GM19035 (cell line): ENCODE measurements at regions not wholly inside any gene's neighbourhood (a gene's known extent, or its start where the extent isn't known, plus 50 kb on each side); places are given as distances from the start of the nearest gene placed in this dataset.
A peak's percentile ranks its signal among the peaks of the same experiment; 100 is the strongest.

Experiments used
- ATAC-seq: cut with Tn5 transposase; IDR thresholded peaks from one replicate; pipeline ENCODE4 v1.9.1; 2021; ENCODE audit not compliant: unreplicated experiment

DNA sequence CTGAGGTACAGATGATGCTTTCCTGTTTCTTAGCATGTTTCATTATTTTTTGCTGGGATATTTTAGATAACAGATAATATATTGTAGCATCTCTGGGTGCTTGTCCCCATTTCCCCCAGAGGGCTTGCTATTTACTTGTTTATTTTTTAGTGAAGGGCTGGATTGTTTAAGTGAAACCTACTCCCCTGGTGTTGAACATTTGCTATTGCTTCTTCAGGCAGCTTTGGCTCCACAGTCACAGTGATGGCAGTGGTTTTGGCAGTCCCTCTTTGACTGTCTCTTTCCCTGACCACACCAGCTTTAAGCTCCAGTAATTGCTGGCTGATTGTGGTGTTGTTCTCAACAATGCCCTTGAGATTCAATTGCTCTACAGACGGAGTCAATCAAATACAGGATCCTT lies 128.9 kb downstream of the KLF13 start:
- no peak for ATAC-seq

- ATAC-seq = no peak
Observed at GRCh38 chr15:31456354-31457060, 129.9 kb downstream of the KLF13 start.

DNA sequence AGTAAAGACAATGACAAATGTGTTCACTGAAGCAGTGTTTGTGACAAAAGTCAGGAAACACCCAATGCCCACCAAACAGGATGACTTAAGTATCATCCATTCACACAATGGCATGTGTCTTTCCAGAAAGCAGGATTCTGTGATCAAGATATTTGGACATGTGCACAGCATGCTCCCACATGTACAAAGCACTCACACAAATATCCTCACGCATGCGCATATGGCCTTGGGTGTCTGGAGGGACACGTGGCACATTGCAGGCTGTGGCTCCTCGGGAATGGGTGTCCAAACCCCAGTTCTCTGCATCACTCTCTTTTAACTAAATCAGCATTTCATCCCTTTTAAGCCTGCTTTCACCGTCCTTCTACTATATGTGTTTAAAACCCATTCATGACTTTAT lies 130.5 kb downstream of the KLF13 start:
- no peak for ATAC-seq

DNA sequence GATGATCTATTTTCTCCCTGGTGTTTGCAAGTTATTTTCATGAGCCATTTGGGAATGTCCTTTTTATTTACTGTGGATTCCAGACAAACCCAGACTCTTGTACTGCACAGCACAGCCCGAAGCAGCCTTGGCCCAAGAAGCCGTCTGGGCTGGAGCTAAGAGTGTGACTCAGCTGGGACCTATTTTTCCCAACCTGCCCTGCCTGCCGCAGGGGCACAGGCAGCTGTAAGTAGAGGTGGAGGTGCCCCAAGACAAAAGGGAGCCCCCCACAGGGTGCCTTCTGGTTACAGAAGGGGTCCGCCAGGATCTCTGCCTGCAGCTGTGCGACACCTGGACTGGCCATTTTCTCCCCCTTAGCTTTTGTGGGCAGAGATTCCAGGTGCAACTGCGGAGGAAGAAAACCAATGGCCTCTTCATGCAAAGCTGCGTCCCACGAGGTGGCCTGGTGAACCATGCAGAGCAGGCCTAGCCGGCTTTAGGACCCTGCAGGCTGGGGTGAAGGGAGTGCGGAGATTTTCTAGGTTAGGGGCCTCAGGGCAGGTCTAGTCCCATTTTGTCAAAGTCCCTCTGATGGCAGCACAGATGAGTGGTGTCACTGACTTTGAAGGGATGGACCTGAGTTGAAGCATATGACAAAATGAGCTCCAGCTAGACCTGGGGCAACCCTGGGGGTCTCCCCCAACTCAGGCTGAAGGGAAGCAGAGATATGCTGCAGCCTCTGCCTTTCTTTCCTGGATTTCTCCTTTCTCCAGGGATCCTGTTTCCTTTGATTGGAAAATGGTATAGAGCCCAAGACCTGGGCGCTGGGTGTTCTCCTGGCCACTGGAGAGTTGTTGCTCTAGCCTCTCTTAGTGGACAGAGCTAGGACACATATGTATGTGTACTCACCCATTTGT lies 131.2 kb downstream of the KLF13 start:
- ATAC-seq = no peak

DNA sequence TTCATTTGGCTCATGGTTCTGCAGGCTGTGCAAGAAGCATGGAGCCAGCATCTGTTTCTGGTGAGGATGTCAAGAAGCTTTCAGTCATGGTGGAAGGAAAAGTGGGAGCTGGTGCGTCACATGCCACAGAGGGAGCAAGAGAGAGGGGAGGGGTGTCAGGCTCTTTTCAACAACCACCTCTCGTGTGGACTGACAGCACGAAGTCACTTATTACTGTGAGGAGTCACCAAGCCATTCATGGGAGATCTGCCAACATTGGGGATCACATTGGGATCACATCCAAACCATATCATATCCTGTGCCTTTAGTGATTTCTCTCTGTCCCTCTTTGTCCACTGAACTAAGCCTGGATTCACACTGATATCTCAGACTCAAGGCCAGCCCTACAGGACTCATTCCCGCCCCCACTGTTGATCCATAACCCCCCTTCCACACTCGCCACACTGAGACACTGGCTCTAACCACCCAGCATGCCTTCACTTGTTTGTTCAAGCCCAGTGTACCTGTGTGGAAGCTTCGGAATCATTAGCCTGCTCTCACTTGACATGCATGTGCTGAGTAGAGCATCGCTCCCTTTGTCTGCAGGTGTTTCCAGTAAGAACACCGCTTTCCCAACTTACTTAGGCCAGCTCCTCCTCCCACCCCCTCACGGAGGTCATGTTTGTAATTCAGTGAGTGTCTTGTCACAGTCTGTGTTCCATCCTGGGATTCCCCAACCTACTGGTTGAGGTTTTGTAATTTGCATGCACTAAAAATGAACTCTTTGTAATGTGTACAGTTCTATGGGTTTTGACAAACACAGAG lies 132.2 kb downstream of the KLF13 start:
- ATAC-seq = peak; percentile 96

DNA sequence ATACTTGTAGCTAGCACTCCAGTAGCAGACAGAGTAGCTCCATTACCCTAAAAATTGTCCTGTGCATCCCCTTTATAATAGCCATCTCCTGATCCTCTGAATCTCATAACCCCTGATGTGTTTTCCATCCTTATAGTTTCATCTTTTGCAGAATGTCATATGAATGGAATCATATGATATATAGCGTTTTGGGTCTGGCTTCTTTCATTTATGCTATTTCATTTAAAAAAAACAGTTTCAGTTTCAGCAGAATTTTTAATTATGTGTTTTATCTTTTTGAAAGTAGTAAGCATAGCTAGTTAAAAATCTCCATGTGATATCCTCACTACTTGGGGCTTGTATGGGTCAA lies 132.7 kb downstream of the KLF13 start:
- peak; percentile 12 for ATAC-seq

- ATAC-seq = no peak
Observed at GRCh38 chr15:31461375-31461774, 134.7 kb downstream of the KLF13 start.

- no peak for ATAC-seq
Observed at GRCh38 chr15:31461911-31462480, 135.4 kb downstream of the KLF13 start.

- no peak for ATAC-seq
Observed at GRCh38 chr15:31463521-31464102, 137.0 kb downstream of the KLF13 start.

DNA sequence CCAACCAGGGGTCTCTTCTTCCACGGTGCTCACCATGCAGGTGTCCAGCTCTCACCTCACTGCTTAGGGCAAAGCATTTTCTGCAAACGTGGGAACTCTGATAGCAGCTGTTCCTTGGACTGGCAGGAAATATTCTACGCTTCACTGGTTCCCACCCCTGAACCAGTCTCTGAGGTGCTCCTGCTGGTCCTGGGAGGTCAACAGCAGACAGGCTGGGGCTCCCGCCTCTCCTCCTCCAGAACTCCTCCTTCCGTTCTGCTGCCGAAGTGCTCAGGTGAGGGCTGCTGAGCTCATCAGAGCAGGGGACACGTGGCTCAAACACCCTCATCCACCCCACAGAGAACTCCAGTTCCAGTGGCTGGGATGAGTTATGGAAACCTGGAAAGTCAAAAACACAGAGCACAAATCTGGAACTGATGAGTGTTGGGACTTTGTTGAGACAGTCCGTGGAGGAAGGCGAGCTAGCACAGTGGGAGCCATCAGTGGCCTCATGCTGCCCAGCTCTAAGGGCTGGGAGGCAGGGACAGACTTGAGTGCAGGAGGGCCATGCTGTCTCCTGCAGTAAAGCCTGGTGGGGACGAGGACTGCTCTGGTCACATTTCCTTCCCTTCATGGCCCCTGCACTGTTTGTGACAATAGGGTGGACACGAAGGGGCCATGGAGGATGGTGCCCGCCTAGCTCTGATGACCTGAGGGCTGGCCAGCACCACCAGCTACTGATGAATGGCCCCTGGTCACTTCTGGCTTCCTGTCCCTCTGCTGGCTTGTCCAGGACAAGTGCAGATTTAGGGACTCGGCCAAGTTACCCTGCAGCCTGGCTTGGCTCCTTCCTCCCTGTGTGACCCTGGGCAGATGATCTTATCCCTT lies 137.8 kb downstream of the KLF13 start:
- ATAC-seq = no peak

DNA sequence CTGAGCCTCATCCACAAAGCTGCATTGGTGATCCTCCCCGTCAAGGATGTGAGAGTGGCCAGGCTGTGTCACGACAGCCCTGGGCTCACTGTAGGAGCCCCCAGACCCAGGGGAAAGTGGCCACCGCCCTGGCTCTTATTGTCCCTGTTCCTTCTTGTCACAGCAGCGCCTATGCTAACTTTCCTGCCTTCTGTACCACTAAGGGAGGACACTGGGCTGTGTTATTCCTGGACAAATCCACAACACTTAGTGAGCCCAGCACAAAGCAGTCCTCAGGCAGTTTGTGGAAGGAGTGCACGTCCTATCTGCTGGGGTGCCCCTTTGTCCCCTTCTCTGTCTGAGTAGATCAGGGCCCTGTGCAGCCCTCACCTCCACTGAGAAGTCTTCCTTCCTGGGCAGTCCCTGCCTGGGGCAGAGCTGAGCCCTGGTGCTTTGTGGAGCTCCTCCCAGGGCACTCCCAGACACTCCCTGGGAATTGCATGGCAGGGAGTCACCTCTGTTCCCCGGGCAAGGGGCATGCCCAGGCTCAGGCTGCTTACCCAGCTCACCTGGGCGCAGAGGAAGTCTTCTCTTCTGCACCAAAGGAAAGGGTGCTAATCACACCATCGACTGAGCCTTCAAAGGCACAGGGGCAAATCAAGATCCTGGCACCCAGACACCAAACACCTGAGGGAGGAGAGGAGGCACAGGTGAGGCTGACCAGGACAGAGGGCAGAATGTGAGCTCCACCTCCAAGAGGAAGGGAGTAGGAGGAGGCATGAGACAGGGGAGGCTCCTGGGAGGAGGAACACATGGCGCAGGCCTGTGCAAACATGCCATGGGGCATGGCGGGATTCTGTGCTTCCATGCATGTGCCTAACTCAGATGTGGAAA lies 138.7 kb downstream of the KLF13 start:
- ATAC-seq = no peak

GRCh38 chr15:31467361-31467760 lies 140.7 kb downstream of the KLF13 start:
- ATAC-seq = no peak

GRCh38 chr15:31468911-31469785 lies 142.5 kb downstream of the KLF13 start:
- no peak for ATAC-seq

GRCh38 chr15:31469786-31470525 lies 143.3 kb downstream of the KLF13 start:
- no peak for ATAC-seq

GRCh38 chr15:31470756-31471155 lies 144.1 kb downstream of the KLF13 start:
- ATAC-seq = no peak

- no peak for ATAC-seq
Observed at GRCh38 chr15:31471731-31472430, 145.2 kb downstream of the KLF13 start.
